Muscle of leg (tissue), 3 donors: ENCODE measurements at regions not wholly inside any gene's neighbourhood (a gene's known extent, or its start where the extent isn't known, plus 50 kb on each side); places are given as distances from the start of the nearest gene placed in this dataset.
"Not testable (repeated sequence)": the region's sequence is repeated elsewhere in the genome, so short reads cannot be mapped to it uniquely, and the experiment has no call there.

Experiments used
- DNase-seq: peaks from one replicate; pipeline ENCODE4 v3.0.0; 2013
- H3K27ac ChIP-seq: one replicate; pipeline ENCODE4 v1.5.1; 2013; ENCODE audit warnings: mild to moderate bottlenecking, low read length, control low read depth
- H3K27me3 ChIP-seq: one replicate; pipeline ENCODE4 v1.6.1; 2013; ENCODE audit warnings: low read length; ENCODE audit not compliant: control insufficient read depth, insufficient read depth
- H3K36me3 ChIP-seq: one replicate; pipeline ENCODE4 v1.6.1; 2013; ENCODE audit warnings: low read length; ENCODE audit not compliant: control insufficient read depth, insufficient read depth
- H3K4me1 ChIP-seq: one replicate; pipeline ENCODE4 v1.6.1; 2013; ENCODE audit warnings: low read length; ENCODE audit not compliant: control insufficient read depth, insufficient read depth
- H3K4me3 ChIP-seq: one replicate; pipeline ENCODE4 v1.5.1; 2013; ENCODE audit warnings: low read length, control low read depth
- H3K9me3 ChIP-seq: replicated peaks from 2 replicates; pipeline ENCODE4 v1.6.1; 2013; ENCODE audit warnings: low read depth, low read length; ENCODE audit not compliant: control insufficient read depth
- WGBS: methylation state at CpG from one replicate; pipeline ENCODE4 v1.1.5; 2013; ENCODE audit warnings: missing lambda C conversion rate; ENCODE audit not compliant: insufficient coverage; 5-methylcytosine and 5-hydroxymethylcytosine counted together

DNA sequence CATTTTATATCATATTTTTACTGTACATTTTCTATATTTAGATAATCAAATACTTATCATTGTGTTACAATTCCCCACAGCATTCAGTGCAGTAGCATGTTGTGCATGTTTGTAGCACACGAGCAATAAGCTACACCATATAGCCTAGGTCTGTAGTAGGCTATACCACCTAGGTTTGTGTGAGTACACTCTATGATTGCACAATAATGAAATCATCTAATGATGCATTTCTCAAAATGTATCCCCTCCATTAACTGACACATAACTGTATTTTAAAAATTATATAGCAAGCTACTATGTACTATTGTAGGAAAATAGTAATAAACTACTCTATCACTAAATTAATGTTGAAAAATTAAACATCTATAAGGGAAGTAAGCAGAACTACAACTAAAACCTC lies 518.4 kb upstream of the PABPC4L start:
- no CpG with 5 or more reads among the region's 1 CpG for WGBS
- no peaks in the 10 kb centered on the region for H3K36me3 ChIP-seq
- no peaks in the 10 kb centered on the region for H3K9me3 ChIP-seq
- no peaks in the 10 kb centered on the region for H3K27me3 ChIP-seq
- no peaks in the 10 kb centered on the region for H3K4me1 ChIP-seq
- no peak for DNase-seq
- H3K27ac ChIP-seq, result no peak overlapping the region
- H3K4me3 ChIP-seq, result no peak overlapping the region

DNA sequence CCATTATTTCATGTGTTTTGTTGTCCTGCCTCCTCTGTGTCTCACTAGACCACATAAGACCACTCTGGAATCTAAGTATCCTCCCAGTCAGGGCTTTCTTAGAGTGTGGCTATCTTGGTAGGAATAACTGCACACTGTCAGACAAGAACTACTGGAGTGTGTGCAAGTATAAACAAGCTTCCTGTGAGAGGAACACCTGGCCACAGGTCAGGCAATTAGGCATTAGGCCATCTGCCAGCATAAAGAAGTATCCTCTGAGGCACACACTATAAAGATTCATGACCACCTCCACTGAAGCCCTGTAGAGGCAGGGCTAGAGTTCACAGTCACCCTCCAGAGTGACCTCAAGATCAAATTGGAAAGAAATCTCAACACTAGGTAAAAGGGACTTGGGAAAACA lies 507.0 kb upstream of the PABPC4L start:
- Histone ChIP-seq H3K27ac (no peak overlapping the region), H3K27me3 (no peaks in the 10 kb centered on the region), H3K4me1 (no peaks in the 10 kb centered on the region), H3K36me3 (no peaks in the 10 kb centered on the region), H3K4me3 (no peak overlapping the region), H3K9me3 (no peaks in the 10 kb centered on the region)
- DNase-seq, result no peak

DNA sequence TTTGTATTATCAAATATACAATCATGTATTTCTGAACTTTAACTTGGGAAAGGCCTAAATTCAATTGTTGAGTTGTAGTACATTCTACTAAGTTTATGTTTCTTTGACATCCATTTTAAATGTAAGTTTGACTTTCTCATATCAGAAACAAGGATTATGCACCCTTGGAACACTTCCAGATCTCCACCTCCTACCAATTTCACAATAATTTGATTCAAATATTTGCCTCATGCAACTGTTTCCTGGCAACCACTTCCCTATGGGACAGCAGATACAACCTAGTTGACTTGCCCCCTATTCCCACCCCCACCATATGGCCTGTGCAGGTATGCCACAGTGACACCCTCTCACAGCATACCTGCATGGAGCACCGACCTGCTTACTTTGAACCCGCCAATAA lies 506.4 kb upstream of the PABPC4L start:
- WGBS, result 80% methylated on average over 1 of the region's 2 CpGs
- H3K4me3 ChIP-seq, result no peak overlapping the region
- no peaks in the 10 kb centered on the region for H3K9me3 ChIP-seq
- H3K4me1 ChIP-seq, result no peaks in the 10 kb centered on the region
- H3K27ac ChIP-seq, result no peak overlapping the region
- no peaks in the 10 kb centered on the region for H3K27me3 ChIP-seq
- DNase-seq, result no peak
- no peaks in the 10 kb centered on the region for H3K36me3 ChIP-seq

DNA sequence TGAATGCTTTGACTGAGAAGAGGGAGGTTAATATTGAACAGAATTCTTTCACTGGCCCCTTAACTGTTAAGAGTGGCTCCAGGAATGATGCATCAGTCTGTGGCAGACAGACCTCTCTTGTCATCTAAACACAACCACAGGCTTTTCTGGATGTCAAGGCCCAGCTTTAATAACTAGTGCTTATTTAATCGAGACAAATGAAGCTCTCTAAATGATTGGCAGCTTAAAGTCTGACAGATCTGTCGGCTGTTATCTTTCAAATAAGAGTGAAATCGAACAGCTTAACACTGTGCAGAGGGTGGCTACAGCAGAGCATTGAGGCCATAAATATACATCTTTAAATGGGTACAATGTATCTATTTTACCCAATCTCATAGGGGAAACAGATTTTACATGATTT lies 500.8 kb upstream of the PABPC4L start:
- Histone ChIP-seq H3K27me3 (no peaks in the 10 kb centered on the region), H3K27ac (no peak overlapping the region), H3K36me3 (no peaks in the 10 kb centered on the region), H3K9me3 (no peaks in the 10 kb centered on the region), H3K4me3 (no peak overlapping the region), H3K4me1 (no peaks in the 10 kb centered on the region)
- 60% methylated on average over 1 of the region's 3 CpGs for WGBS
- DNase-seq, result no peak

DNA sequence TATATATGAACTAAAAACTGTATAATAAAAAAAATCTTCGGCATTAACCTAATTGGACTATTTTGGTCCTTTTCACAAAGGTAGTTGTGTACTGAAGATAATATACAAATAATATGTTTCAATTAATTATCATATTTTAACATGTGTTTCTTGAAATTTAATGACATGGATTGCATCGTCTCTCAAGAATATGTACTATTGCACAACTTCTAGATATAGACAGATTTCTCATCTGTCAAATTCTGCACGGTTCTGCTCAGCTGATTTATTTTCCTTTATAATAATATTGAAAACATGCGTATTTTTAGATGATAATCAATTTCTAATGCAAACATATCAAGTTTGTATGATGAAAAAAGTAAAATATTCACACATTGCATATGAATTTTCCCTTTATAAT lies 498.7 kb upstream of the PABPC4L start:
- Histone ChIP-seq H3K4me1 (no peaks in the 10 kb centered on the region), H3K27me3 (no peaks in the 10 kb centered on the region), H3K36me3 (no peaks in the 10 kb centered on the region), H3K4me3 (no peak overlapping the region), H3K9me3 (no peaks in the 10 kb centered on the region), H3K27ac (no peak overlapping the region)
- no CpG with 5 or more reads among the region's 4 CpGs for WGBS
- DNase-seq, result no peak

DNA sequence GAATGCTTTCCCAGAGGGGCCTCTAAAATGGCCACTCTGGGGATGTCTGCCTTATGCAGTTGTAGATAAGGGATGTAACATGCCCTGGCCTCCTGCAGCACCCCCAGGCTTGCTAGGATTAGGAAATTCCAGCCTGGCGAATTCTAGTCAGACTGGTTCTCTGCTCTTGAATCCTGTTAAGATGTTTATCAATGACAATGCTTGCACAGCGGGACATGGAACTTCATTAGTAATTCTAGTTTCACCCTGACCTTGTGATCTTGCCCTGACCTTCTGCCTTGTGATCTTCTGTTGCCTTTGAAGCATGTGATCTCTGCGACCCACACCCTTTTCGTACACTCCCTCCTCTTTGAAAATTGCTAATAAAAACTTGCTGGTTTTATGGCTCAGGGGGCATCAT lies 497.2 kb upstream of the PABPC4L start:
- not testable (repeated sequence) for H3K36me3 ChIP-seq, H3K4me3 ChIP-seq, DNase-seq, H3K27me3 ChIP-seq, H3K9me3 ChIP-seq, H3K4me1 ChIP-seq, H3K27ac ChIP-seq
- no CpG with 5 or more reads among the region's 4 CpGs for WGBS

DNA sequence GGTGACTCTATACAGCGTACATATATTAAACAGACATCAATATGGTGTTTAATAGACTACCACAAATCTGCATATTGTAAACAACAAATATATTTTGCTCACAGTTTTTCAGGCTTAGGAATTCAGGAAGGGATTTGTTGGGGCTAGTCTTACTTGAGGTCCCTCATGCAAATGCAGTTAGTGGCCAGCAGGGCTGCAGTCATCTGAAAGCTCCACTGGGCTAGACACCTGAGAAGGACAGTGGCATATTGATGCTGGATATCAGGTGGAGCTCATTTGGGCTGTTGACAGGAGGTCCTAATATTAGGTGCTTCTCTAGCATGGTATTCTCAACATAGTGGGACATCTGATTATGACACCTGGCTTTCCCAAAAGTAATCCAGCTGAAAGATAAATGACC lies 493.8 kb upstream of the PABPC4L start:
- Histone ChIP-seq H3K27me3 (no peaks in the 10 kb centered on the region), H3K27ac (no peak overlapping the region), H3K9me3 (no peaks in the 10 kb centered on the region), H3K4me3 (no peak overlapping the region), H3K36me3 (no peaks in the 10 kb centered on the region), H3K4me1 (no peaks in the 10 kb centered on the region)
- DNase-seq, result no peak
- WGBS, result no CpG with 5 or more reads among the region's 1 CpG

DNA sequence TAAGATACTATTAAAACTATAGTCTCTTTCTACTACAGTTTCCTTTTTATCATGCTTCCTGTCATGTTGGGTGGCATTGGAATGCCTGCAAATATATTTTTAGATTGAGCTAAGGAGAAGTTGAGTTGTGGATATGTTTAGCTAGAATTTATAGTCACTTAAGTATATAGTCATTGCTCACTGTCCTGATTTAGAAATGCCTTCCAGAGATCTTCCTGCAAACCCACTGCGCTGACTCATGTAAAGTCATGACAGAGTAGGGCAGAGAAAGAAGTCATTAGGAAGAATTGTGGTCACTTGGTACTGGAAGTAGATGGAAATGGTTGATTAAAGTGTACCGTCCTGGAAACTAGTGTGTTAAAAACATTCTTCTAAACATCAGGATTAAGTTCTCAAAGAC lies 490.3 kb upstream of the PABPC4L start:
- no peaks in the 10 kb centered on the region for H3K27me3 ChIP-seq
- DNase-seq, result no peak
- no peaks in the 10 kb centered on the region for H3K36me3 ChIP-seq
- no peaks in the 10 kb centered on the region for H3K4me1 ChIP-seq
- no peak overlapping the region for H3K4me3 ChIP-seq
- H3K27ac ChIP-seq, result no peak overlapping the region
- WGBS, result 100% methylated on average over 1 of the region's 2 CpGs
- peaks cover 4% of the 10 kb centered on the region for H3K9me3 ChIP-seq

DNA sequence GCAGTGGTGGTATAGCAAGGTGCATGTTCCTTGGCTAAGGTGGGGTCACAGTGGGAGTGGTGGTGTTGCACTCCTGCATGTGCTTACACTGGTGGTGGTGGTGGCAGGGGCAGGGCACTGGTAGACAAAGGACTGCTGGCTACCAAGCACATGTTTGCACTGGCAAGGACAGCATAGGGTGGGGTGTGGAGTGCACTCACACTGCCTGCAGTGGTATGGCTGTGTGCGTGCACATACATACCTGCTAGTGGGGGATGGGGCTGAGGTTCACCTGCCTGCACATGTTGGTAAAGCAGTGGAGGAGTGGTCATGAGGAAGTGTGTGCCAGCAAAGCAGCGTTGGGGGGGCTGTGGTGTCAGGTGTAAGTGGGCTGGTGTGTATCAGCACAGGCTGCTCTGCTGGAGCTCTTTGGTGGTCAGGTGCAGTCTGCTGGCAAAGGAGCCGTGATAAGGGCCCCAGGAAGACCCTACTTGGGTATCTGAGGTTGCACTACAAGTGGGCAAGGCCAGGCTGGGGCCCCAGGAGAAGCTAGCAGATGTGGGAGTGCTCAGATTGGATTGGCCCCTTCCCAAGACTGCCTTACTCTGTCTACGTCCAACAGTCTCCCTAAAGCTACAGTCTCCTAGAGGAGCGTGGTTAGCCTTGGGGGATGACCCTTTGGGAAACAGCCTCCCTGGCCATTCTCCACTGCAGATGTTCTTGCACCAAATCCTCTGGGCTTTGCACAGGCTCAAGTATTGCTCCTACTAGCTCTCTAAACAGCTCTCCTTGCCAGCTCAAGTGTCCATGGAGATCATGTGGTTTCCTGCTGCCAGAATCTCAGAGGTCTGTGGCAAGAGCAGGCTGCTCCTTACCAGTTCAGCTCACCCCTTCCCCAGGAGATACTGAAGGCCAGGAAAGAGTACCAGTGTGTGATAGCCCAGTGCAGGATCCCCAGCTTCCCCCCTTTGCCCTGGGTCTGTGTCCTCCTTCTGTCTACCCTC lies 486.3 kb upstream of the PABPC4L start:
- Histone ChIP-seq H3K9me3 (peaks cover 4% of the 10 kb centered on the region), H3K27ac (no peak overlapping the region), H3K36me3 (no peaks in the 10 kb centered on the region), H3K4me3 (no peak overlapping the region), H3K27me3 (no peaks in the 10 kb centered on the region), H3K4me1 (no peaks in the 10 kb centered on the region)
- WGBS, result 65% methylated on average over 4 of the region's 5 CpGs
- DNase-seq, result no peak

DNA sequence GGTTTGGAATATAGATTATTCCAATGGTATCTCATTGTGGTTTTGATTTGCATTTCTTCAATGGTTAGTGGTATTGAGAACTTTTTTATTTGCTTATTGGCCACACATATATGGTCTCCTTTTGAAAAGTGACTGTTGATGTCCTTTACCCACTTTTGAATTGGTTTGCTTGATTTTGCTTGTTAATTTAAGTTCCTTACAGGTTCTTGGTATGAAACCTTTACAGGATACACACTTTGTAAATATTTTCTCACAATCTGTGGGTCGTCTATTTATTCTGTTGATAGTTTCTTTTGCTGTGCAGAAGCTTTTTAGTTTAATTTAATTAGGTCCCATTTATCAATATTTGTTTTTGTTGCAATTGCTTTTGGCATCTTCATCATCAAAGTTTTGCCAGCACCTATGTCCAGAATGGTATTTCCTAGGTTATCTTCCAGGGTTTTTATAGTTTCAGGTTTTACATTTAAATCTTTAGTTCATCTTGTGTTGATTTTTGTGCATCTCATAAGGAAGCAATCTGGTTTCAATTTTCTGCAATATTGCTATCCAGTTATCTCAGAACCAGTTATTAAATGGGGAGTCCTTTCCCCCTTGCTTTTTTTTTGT lies 475.7 kb upstream of the PABPC4L start:
- no CpG with 5 or more reads among the region's 1 CpG for WGBS
- H3K27me3 ChIP-seq, result no peaks in the 10 kb centered on the region

More for the DNA sequence above, 475.7 kb upstream of the PABPC4L start:
- Histone ChIP-seq H3K4me3 (no peak overlapping the region), H3K36me3 (no peaks in the 10 kb centered on the region), H3K4me1 (no peaks in the 10 kb centered on the region), H3K9me3 (no peaks in the 10 kb centered on the region), H3K27ac (no peak overlapping the region)
- DNase-seq, result no peak
